ENCODE measurements at regions not wholly inside any gene's neighbourhood (a gene's known extent, or its start where the extent isn't known, plus 50 kb on each side); places are given as distances from the start of the nearest gene placed in this dataset.
A peak's percentile ranks its signal among the peaks of the same experiment; 100 is the strongest.

DNA sequence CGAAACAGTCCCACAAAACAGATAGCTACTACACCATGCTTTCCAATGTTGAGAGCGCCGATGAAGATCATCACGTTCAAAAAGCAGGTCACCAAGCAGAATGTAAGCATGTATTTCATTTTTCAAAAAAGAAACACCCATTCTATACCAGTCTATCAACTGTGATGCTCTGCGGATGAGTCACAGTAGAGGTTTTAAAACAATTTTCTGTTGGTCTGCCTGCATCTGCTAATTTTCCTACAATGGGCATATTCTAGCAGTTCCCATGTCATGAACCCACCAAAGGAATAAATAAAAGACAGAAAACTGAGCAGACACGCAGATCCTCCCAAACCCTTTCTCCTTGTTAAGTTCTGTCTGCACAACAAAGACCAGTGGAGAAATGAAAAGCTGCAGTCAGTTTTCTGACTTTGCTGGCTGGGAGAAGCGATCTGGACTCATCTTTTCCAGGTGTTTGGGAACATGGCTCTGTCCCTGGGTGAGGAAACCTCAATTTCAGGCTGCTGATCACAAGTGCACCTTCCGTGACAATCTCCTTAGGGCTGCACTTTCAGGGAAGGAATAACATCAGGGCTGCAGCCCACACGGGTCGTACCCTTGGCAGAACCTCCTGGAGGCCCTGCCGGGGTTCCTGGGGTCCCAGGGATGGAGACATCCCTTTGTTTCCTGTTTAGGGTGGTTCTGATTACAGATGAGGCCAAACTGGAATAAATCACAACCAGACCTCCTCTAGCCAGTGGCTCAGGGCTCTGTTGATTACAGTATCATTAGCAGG lies 200.1 kb downstream of the BMP7 start:
- DNase-seq = no peak

DNA sequence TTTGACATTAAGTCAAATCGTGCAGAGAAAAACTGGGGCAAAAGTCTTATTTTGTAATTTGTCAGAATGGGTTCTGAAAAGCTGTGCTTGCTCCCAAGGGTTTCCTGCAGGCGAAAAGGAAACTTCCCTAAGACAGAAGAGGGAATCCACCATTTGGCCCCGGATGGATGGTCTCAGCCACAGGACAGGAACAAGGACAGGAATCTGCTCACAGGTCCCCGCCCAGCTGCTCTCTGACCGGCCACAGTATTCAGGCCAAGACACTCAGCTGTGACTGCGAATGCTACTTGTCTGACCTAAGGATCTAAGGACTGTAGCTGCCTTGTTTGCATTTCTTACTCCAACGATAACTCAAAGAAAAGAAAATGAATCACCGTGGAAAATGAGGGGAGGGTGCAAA lies 197.0 kb downstream of the BMP7 start:
- DNase-seq = no peak

DNA sequence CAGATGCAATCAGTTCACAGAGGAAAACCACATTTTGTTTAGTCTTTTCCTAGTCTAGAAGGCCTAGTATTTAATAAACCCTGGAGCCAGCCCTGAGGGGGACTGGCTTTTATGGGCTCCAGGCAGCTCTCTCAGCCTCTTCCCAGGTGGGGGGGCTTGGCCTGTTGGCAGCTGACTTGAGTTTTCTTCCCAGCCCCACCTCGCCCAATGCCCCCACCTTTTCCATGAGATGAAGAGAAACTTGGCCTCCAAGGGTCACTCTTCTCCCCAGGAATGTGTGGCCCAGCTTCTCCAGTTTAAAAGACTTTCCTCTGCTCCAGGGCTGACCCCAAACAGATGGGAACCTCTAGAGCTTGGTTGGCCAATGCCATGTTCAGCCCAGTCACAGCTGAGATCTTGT lies 196.1 kb downstream of the BMP7 start:
- DNase-seq = no peak

- DNase-seq = no peak
Observed at GRCh38 chr20:57071283-57071731, 195.1 kb downstream of the BMP7 start.

- DNase-seq = no peak
Observed at GRCh38 chr20:57071954-57072583, 194.4 kb downstream of the BMP7 start.

- DNase-seq = no peak
Observed at GRCh38 chr20:57073402-57073801, 193.0 kb downstream of the BMP7 start.

- DNase-seq = no peak
Observed at GRCh38 chr20:57074386-57074785, 192.1 kb downstream of the BMP7 start.

- no peak for DNase-seq
Observed at GRCh38 chr20:57075181-57075580, 191.3 kb downstream of the BMP7 start.

DNA sequence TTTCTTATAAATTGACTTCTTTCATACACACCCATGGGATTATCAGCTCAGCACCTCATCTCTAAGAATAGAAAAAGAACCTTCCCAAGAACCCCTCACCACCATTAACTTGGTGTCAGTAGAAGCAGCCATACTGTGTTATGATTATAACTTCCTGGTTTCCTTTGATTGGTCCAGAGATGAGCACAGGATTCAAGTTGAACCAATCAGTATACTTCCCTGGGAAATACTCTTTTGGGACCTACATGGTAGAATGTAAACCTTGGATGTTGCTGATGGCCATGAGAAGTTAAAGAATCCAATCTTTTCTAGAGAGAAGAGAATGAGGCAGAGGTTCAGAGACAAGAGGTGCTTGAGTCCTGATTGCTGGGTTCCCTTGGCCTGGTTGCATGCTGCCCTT lies 190.8 kb downstream of the BMP7 start:
- no peak for DNase-seq

- no peak for DNase-seq
Observed at GRCh38 chr20:57076152-57076652, 190.2 kb downstream of the BMP7 start.

DNA sequence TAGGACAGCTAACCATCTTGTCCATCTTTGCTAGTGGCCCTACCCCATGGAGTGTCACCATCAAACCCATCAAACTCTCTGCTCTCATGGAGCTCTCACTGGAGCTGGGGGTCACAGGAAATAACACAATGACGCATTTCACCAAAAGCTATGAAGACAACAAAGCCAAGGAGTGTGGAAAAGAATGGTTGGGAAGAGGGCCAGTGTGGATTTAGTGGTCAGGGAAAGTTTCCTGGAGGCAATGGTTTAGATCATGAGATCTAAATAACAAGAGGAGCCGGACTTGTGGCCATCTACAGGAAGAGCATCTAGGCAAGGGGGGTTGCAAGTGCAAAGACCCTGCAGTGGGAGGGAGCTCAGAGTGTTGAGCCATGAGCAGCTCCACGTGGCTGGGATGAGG lies 189.5 kb downstream of the BMP7 start:
- no peak for DNase-seq

GRCh38 chr20:57078116-57078515 lies 188.3 kb downstream of the BMP7 start:
- no peak for DNase-seq

DNA sequence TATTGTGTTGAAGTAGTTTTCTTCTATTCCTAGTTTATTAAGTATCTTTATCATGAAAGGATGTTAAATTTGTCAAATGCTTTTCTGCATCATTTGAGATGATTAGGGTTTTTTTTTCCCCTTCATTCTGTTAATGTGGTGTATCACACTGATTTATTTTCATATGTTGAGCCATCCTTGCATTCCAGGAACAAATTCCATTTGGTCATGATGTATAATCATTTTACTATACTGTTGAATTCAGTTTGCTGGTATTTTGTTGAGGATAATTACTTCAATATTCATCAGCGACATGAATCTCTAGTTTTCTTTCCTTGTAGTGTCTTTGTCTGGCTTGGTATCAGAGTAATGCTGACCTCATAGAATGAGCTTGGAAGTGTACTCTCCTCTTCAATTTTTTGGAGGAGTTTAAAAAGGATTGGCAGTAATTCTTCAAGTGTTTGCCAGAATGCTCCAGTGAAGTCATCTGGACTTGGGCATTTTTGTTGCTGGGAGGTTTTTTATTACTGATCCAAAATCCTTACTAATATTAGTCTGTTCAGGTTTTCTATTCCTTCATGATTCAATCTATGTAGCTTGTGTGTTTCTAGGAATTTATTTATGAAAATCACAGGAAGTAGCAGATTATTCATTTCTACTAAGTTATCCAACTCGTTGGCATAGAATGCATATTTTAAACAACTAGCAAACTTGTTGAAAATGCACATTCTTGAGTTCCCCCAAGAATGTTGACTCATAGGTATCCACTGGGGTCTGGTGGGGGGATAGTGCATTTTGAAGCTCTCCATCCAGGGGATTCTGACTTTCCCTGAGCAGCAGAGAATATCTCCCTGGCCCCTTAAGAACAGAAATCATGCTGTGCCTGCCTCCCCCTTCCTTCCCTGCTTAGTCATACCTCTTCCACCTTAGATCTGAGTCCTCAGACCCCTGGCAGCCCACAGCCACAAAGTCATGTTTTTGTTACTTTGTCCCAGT lies 187.1 kb downstream of the BMP7 start:
- no peak for DNase-seq

DNA sequence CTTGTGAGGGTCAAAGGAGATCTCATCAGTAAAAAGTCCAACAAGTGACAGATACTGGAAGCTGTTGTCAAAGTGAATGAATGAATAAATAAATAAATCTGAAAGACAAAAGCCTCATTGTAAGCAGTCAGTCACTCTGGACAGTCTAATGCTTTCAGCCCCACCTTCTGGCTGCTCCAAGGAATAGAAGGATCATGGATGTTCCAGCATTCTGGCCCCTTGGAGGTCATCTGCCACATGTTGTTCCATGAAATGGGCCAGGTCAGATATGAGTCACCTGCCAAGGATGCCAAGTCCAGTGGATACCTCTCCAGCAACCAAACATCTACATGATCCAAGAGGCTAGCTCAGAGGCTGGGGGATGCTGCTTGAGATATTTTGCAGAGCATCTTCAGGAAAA lies 185.6 kb downstream of the BMP7 start:
- DNase-seq = no peak

DNA sequence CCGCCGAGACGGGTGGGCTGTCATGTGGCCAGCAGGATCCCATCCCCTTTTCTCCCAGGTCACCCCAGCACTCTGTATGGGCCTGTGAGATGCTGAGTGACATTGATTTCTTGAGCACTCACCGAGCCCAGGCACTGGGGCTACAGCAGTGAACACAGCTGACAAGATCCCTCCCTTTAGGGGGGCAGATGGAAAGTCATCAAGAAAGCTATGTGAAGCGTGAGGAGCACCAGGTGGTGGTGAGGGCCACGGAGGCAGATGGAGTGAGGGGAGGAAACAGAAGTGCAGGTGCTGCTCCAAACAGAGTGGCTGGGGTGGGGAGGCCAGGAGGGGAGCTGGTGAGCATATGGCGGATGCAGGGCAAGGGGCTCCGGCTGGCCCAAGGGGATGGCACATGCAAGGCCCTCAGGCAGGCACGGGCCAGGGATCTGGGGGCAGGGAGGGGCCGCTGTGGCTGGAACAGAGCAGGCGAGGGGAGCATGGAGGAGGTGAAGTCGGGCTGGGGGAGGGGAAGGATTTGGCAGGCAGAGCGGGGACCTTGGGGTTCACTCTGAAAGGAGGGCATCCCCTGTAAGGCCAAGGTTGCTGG lies 184.0 kb downstream of the BMP7 start:
- DNase-seq = no peak

DNA sequence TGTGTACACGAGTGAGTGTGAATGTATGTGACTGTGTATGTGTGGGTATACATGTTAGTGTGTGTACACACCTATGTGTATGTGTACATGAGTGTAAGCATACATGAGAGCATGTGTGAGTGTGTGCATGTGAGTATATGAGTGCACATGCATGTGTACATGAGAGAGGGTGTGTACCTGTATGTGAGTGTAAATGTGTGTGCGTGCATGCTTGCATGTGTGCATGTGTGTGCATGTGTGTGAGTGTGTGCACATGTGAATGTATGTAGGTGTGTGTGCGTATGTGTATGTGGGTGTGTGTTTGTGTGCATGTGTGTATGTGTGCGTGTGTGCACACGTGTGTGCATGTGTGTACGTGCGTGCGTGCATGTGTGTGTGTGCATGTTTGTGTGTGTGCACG lies 183.4 kb downstream of the BMP7 start:
- DNase-seq = no peak

DNA sequence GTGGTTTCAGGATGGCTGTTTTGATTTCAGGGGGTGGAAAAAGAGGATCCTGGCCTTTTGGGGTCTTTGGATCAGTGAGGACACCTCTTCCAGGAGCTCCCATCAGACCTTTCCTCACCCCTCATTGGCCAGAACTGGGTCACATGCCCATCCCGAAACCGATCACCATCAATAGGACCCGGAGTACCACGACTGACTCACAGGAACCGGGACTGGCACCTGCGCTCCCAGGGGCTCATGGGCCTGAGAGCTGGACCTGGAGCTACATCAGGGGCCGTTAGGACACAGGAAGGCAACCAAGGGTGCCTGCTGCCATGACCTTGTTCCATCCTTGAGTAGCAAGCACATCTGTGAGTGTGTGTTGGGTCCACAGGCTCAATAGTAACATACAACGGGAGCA lies 180.4 kb downstream of the BMP7 start:
- DNase-seq = no peak

DNA sequence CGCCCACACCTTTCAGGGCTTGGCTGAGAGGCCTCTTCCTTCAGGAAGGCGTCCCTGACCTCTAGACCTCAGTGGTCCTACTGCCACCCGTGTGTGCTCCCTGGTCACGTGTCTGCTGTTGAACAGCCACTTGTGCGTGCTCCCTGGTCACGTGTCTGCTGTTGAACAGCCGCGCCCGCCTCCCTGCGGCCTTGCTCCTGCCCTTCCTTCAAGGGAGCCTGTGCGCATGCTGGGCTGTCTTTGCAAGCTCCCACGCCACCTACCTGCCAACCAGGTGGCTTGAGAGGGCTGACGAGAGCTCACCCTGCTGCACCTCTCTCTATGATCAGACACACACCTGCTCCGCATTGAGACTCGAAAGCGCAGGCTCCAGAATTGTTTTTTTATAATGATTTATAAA lies 179.3 kb downstream of the BMP7 start:
- DNase-seq = no peak

GRCh38 chr20:57087705-57088104 lies 178.7 kb downstream of the BMP7 start:
- DNase-seq = no peak

- DNase-seq = no peak
Observed at GRCh38 chr20:57088436-57088835, 178.0 kb downstream of the BMP7 start.

GRCh38 chr20:57089699-57090144 lies 176.7 kb downstream of the BMP7 start:
- peak; percentile 60 to 81 for DNase-seq
